ENCODE measurements at regions not wholly inside any gene's neighbourhood (a gene's known extent, or its start where the extent isn't known, plus 50 kb on each side); places are given as distances from the start of the nearest gene placed in this dataset.
"Not testable (repeated sequence)": the region's sequence is repeated elsewhere in the genome, so short reads cannot be mapped to it uniquely, and the experiment has no call there.

GRCh38 chr16:17970816-17971331 is 365.7 kb downstream of the NPIPA8 start:
- H3K36me3 ChIP-seq: no peaks in the 10 kb centered on the region
- no peak for DNase-seq (ENCODE audit: low read depth in 1 of 2, low spot score in 2 of 2)
- no peak overlapping the region for H3K4me3 ChIP-seq
- no peaks in the 10 kb centered on the region; the same call in 1 of the 2 replicates for H3K9me3 ChIP-seq (replicated peaks)
- H3K27ac ChIP-seq: no peak overlapping the region
- H3K27me3 ChIP-seq (replicated peaks): no peaks in the 10 kb centered on the region
- no peaks in the 10 kb centered on the region for H3K4me1 ChIP-seq (replicated peaks)

DNA sequence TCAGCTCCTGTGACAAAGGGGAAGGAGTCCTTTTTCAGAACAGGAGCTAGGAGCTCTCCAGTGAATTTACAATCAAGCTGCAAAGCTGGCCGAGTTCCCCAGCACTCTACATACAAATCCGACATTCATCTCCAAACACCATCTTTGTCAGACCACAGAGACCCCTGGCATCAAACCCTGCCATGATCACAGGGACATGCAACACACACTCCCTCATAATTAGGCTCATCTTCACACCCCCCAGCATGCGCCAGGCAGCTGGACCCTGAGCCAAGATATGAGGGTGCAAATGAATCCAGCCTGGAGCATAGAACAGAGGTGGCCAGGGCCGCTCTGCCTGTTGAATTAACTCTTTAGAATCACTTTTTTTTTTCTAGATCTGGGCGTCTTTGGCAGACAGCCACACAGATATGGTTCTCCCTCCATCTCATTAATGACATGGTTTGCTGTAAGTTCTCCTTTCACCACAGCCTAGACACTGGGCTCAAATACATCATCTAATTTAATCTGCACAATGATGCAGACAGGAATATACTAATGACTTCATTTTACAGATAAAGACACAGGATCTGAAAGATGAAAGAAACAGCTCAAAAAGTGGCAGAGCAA is 366.3 kb downstream of the NPIPA8 start:
- no peaks in the 10 kb centered on the region for H3K27me3 ChIP-seq (replicated peaks)
- no peaks in the 10 kb centered on the region; the same call in 1 of the 2 replicates for H3K9me3 ChIP-seq (replicated peaks)
- no peak overlapping the region for H3K27ac ChIP-seq
- no peaks in the 10 kb centered on the region for H3K36me3 ChIP-seq
- no peak for DNase-seq (ENCODE audit: low read depth in 1 of 2, low spot score in 2 of 2)
- H3K4me1 ChIP-seq (replicated peaks): no peaks in the 10 kb centered on the region
- H3K4me3 ChIP-seq: no peak overlapping the region

GRCh38 chr16:17965133-17965900 is 371.2 kb downstream of the NPIPA8 start:
- no peaks in the 10 kb centered on the region for H3K27me3 ChIP-seq (replicated peaks)
- no peak overlapping the region for H3K27ac ChIP-seq
- H3K9me3 ChIP-seq (replicated peaks): peaks cover 2% of the 10 kb centered on the region; the same call in 1 of the 2 replicates
- H3K4me3 ChIP-seq: no peak overlapping the region
- no peaks in the 10 kb centered on the region for H3K36me3 ChIP-seq
- DNase-seq (ENCODE audit: low read depth in 1 of 2, low spot score in 2 of 2): no peak
- H3K4me1 ChIP-seq (replicated peaks): no peaks in the 10 kb centered on the region

DNA sequence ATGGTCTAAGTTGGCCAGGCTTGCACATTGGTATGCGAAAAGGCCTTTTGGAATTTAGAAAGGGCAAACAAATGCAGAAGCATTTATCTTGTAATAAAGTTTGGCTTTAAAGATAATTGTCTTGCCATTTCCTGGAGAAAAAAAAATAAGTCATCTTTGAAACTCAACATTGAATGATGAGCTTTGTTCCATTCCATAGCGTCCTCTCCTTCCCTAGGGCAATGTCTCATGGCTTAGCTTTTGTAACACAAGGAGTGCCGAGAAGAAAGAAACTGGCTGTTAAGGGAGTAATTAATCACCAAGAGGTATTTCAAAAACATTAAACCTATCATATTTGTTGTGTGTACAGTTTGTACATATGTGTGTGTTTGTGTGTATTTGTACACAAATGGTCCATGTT is 372.3 kb downstream of the NPIPA8 start:
- Histone ChIP-seq H3K4me3 (no peak overlapping the region), H3K27ac (no peak overlapping the region), H3K27me3 (replicated peaks) (no peaks in the 10 kb centered on the region), H3K36me3 (no peaks in the 10 kb centered on the region), H3K9me3 (replicated peaks) (peaks cover 2% of the 10 kb centered on the region; the same call in 1 of the 2 replicates), H3K4me1 (replicated peaks) (no peaks in the 10 kb centered on the region)
- no peak for DNase-seq (ENCODE audit: low read depth in 1 of 2, low spot score in 2 of 2)

DNA sequence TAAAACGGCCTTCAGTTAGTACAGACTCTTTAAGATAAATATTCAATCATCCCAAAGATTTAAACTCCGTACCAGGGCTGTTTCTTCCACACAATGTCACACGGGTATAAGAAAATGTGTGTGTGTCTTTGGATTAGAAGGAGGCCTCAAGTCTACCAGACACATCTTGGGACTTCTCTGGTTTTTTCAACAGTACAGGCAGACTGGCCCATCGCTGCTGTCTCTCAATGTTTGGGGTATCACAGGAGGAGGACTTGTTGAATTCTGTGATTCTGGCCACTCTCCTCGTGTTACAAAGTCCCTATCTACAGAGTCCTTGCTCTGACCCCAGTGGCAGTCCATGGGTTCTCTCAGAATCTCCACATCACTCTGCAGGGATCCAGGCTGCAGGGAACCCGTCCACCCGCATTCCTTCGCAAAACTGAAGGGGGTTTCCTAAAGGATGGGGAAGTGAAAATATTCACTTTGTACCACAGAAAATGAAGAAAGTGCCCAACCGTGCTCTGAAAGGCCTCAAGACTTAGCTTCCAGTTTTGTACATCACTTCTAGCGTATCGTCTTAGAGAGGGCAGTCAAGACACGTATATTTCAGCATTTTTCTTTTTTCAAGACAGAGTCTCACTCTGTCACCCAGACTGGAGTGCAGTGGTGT is 373.2 kb downstream of the NPIPA8 start:
- Histone ChIP-seq H3K9me3 (replicated peaks) (peaks cover 2% of the 10 kb centered on the region; the same call in 1 of the 2 replicates), H3K27ac (no peak overlapping the region), H3K4me1 (replicated peaks) (no peaks in the 10 kb centered on the region), H3K4me3 (no peak overlapping the region), H3K27me3 (replicated peaks) (no peaks in the 10 kb centered on the region), H3K36me3 (no peaks in the 10 kb centered on the region)
- DNase-seq (ENCODE audit: low read depth in 1 of 2, low spot score in 2 of 2): no peak

GRCh38 chr16:17962726-17963125 is 373.8 kb downstream of the NPIPA8 start:
- H3K4me1 ChIP-seq (replicated peaks): no peaks in the 10 kb centered on the region
- H3K27ac ChIP-seq: no peak overlapping the region
- H3K27me3 ChIP-seq (replicated peaks): no peaks in the 10 kb centered on the region
- H3K36me3 ChIP-seq: no peaks in the 10 kb centered on the region
- H3K9me3 ChIP-seq (replicated peaks): peaks cover 2% of the 10 kb centered on the region; the same call in 1 of the 2 replicates
- H3K4me3 ChIP-seq: no peak overlapping the region
- no peak for DNase-seq (ENCODE audit: low read depth in 1 of 2, low spot score in 2 of 2)

DNA sequence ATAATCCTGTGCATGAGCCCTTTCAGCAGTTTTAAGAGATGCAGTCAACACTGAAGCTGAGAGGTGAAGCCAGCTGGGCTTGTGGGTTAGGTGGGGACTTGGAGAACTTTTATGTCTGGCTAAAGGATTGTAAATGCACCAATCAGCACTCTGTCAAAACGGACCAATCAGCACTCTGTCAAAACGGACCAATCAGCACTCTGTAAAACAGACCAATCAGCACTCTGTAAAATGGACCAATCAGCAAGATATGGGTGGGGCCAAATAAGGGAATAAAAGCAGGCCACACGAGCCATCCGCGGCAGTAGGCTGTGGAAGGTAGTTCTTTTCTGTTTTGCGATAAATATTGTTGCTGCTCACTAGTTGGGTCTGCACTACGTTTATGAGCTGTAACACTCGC is 374.7 kb downstream of the NPIPA8 start:
- DNase-seq (ENCODE audit: low read depth in 1 of 2, low spot score in 2 of 2); H3K27me3 ChIP-seq (replicated peaks): not testable (repeated sequence)

DNA sequence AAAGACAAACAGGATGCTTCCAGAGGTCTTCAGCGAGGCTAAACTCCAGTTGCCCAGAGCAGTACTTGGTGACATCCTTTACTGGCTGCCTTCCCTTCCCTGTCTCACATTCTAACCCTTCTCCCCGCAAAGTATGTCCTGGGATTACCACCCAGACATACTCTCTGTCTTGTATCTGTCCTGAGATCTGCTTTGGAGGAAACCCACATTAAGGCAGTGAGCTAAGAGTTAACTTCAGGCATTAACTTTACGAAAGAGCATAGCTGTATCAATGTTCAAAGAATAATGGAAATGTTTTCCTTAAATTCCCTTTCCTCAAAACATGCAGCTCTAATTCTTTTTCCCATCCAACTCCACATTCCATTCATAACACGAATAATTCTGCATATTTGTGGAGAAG is 385.2 kb downstream of the NPIPA8 start:
- H3K27me3 ChIP-seq (replicated peaks): no peaks in the 10 kb centered on the region
- H3K36me3 ChIP-seq: no peaks in the 10 kb centered on the region
- no peaks in the 10 kb centered on the region for H3K9me3 ChIP-seq (replicated peaks)
- peak in 1 of 2 experiments; percentile 8 for DNase-seq (ENCODE audit: low read depth in 1 of 2, low spot score in 2 of 2)
- H3K4me3 ChIP-seq: no peak overlapping the region
- no peaks in the 10 kb centered on the region for H3K4me1 ChIP-seq (replicated peaks)
- H3K27ac ChIP-seq: no peak overlapping the region

More for the DNA sequence above, 374.7 kb downstream of the NPIPA8 start:
- H3K27ac ChIP-seq; H3K9me3 ChIP-seq (replicated peaks); H3K4me3 ChIP-seq; H3K36me3 ChIP-seq; H3K4me1 ChIP-seq (replicated peaks): not testable (repeated sequence)

DNA sequence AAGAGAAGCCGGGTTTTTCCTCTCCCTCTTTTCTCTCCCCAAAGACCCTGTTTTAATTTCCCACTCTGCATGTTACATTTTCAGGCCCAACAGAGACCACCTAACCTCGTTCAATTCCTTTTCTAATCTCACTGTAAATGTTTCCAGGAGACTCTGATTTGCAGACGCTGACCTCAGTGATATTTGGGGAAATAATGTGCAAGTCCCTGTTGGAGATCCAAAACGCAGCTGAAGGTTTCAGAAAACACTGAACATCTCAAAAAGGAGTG is 386.6 kb downstream of the NPIPA8 start:
- Histone ChIP-seq H3K9me3 (replicated peaks) (no peaks in the 10 kb centered on the region), H3K4me1 (replicated peaks) (no peaks in the 10 kb centered on the region), H3K27ac (no peak overlapping the region), H3K27me3 (replicated peaks) (no peaks in the 10 kb centered on the region), H3K4me3 (no peak overlapping the region), H3K36me3 (no peaks in the 10 kb centered on the region)
- no peak for DNase-seq (ENCODE audit: low read depth in 1 of 2, low spot score in 2 of 2)

DNA sequence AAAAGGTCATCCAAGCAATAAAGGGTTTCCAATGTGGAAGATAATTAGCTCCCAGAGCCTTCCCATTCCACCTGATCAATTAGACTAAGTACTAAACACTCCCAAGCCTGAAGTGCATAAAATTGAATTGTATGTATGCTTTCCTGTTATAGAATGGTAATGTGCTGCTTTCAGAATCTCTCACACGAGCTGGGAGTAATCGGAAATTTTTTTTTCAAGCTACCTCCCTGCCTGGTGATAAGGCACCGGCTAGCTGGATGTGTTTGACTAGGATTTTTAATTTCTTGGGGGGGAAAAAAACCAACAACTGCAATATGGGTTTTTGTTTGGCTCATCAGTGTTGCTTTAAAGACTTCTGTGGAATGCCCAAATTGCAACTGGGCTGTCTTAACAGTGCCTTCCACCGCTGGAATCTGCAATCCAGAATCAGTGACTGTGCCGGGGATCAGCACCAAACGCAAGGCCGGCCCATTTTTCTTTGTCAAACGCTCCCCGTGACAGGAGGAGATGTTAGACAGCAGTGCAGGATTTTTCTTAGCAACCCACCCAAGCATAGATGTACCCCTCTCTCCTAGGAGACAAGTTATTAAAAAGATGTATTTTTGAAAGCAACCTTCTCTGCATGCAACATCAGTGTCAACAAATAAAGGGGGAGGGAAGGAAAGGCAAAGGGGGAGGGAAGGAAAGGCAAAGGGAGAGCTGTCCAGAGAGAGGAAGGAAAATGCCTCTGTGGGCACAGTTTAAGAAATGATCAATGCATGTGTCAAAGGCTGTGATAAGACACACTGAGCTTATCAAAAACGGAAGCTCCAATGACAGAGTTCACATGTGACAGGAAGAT is 387.2 kb downstream of the NPIPA8 start:
- Histone ChIP-seq H3K27ac (no peak overlapping the region), H3K4me3 (no peak overlapping the region), H3K36me3 (no peaks in the 10 kb centered on the region), H3K27me3 (replicated peaks) (no peaks in the 10 kb centered on the region), H3K4me1 (replicated peaks) (no peaks in the 10 kb centered on the region), H3K9me3 (replicated peaks) (no peaks in the 10 kb centered on the region)
- DNase-seq (ENCODE audit: low read depth in 1 of 2, low spot score in 2 of 2): no peak

DNA sequence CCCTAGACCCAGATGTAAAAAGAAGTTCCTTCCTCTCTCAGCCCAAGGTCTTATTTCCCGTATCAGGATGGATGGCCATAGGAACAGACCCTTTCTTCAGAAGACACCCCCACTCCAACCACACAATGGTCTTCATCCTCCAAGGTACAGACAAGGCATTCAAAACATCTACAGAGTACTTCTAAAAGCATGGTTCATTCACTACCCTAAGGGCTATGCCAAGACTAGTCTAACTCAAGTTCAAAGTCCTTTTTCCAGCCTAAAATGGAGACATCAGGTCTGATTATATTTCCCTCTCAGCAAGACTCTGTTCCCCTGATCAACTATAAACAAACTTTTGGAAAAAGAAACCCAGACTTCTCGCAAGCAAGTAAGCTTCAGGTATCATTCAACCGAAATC is 388.9 kb downstream of the NPIPA8 start:
- no peaks in the 10 kb centered on the region for H3K9me3 ChIP-seq (replicated peaks)

DNA sequence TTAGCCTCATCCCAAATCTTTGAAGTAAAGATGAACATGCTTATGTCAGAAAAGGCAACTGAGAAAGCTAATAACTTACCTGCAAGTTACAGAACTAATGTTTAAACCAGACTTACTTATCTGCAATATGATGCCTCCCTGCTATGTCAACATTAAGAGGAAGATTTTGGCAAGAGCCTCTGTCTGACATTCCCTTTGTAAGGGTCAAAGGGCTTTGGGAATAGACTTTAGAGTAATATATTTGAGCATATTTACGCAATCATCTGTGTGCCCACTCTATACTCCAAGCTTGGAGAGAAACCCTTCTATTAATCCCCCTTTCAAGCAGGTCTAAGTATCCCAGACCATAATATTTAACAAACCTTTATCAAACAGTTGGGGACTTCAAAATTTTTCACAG is 389.4 kb downstream of the NPIPA8 start:
- no peak for DNase-seq (ENCODE audit: low read depth in 1 of 2, low spot score in 2 of 2)
- Histone ChIP-seq H3K27ac (no peak overlapping the region), H3K9me3 (replicated peaks) (no peaks in the 10 kb centered on the region), H3K4me1 (replicated peaks) (no peaks in the 10 kb centered on the region), H3K4me3 (no peak overlapping the region), H3K36me3 (no peaks in the 10 kb centered on the region), H3K27me3 (replicated peaks) (no peaks in the 10 kb centered on the region)

More for the DNA sequence above, 388.9 kb downstream of the NPIPA8 start:
- no peaks in the 10 kb centered on the region for H3K27me3 ChIP-seq (replicated peaks)
- H3K4me1 ChIP-seq (replicated peaks): no peaks in the 10 kb centered on the region
- no peak overlapping the region for H3K27ac ChIP-seq
- H3K4me3 ChIP-seq: no peak overlapping the region
- no peak for DNase-seq (ENCODE audit: low read depth in 1 of 2, low spot score in 2 of 2)
- H3K36me3 ChIP-seq: no peaks in the 10 kb centered on the region

GRCh38 chr16:17945080-17945601 is 391.4 kb downstream of the NPIPA8 start:
- Histone ChIP-seq H3K36me3 (no peaks in the 10 kb centered on the region), H3K4me1 (replicated peaks) (no peaks in the 10 kb centered on the region), H3K27ac (no peak overlapping the region), H3K27me3 (replicated peaks) (no peaks in the 10 kb centered on the region), H3K4me3 (no peak overlapping the region), H3K9me3 (replicated peaks) (no peaks in the 10 kb centered on the region)
- DNase-seq (ENCODE audit: low read depth in 1 of 2, low spot score in 2 of 2): no peak
